T-cell (primary cell): ENCODE measurements at regions not wholly inside any gene's neighbourhood (a gene's known extent, or its start where the extent isn't known, plus 50 kb on each side); places are given as distances from the start of the nearest gene placed in this dataset.

Experiments
- ATAC-seq, 4 experiments: fragments of 200-7000 bp in 3 of 4; fragments of 150-1000 bp in 1 of 4; cut with Tn5 transposase; replicated peaks in 1 of 4; 1 replicate in 3 of 4; 2 replicates in 1 of 4; pipeline ENCODE4 v1.10.0; 2021; ENCODE audit warnings: moderate library complexity in 3 of 4, mild to moderate bottlenecking in 2 of 4, moderate number of reproducible peaks in 1 of 4
- CTCF ChIA-PET, 2 donors: fragments of 300-600 bp; sonication (Branson Sonifier 250); formaldehyde crosslinking; loops; one replicate each; lab custom pipeline; 2022; ENCODE audit warnings: antibody characterized with exemption in 2 of 2; lab: Charles Lee
- POLR2A ChIA-PET, 2 donors: fragments of 300-600 bp; sonication (Branson Sonifier 250); formaldehyde crosslinking; loops; one replicate each; lab custom pipeline; 2022; ENCODE audit warnings: antibody characterized with exemption in 2 of 2; lab: Charles Lee
- DNase-seq, 35 experiments: peaks; one replicate each; pipeline versions ENCODE4 v3.0.0 to v3.0.0-alpha.2; 2013 to 2023
- H3K27ac ChIP-seq: one replicate; pipeline ENCODE4 v1.5.1; 2013; ENCODE audit warnings: low read length
- H3K27me3 ChIP-seq, 2 experiments: replicated peaks in 1 of 2; 1 replicate in 1 of 2; 2 replicates in 1 of 2; pipeline versions ENCODE4 v1.6.1 to v1.7.0; 2013; ENCODE audit warnings: low read length in 1 of 2, mixed read lengths in 1 of 2; ENCODE audit not compliant: control insufficient read depth in 2 of 2, insufficient read depth in 2 of 2; ENCODE audit errors: extremely low read depth in 1 of 2
- H3K36me3 ChIP-seq, 2 donors: 1 replicate in 1 of 2; 2 replicates in 1 of 2; pipeline versions ENCODE4 v1.6.1 to v1.7.0; 2013; ENCODE audit warnings: low read length in 1 of 2; ENCODE audit not compliant: control insufficient read depth in 2 of 2, insufficient read depth in 1 of 2; ENCODE audit errors: extremely low read depth in 1 of 2
- H3K4me1 ChIP-seq, 2 experiments: 1 replicate in 1 of 2; 2 replicates in 1 of 2; pipeline versions ENCODE4 v1.6.1 to v1.7.0; 2013; ENCODE audit warnings: low read length in 2 of 2, mixed read lengths in 1 of 2; ENCODE audit not compliant: insufficient read depth in 2 of 2, control insufficient read depth in 1 of 2; ENCODE audit errors: extremely low read depth in 1 of 2
- H3K4me3 ChIP-seq, 2 donors: 1 replicate in 1 of 2; 2 replicates in 1 of 2; pipeline versions ENCODE4 v1.5.1 to v1.7.0; 2013; ENCODE audit warnings: mild to moderate bottlenecking in 2 of 2, low read length in 1 of 2, moderate library complexity in 1 of 2; ENCODE audit not compliant: control insufficient read depth in 1 of 2; ENCODE audit errors: extremely low read depth in 1 of 2
- H3K9me3 ChIP-seq: 2 replicates; pipeline ENCODE4 v1.7.0; 2013
- H3K27ac Mint-ChIP-seq, 2 donors: one replicate each; pipeline ENCODE4 v1.8.0; 2020 to 2021; ENCODE audit warnings: mild to moderate bottlenecking in 2 of 2, mixed read lengths in 2 of 2
- H3K27me3 Mint-ChIP-seq, 2 donors: one replicate each; pipeline ENCODE4 v1.8.0; 2021 to 2022; ENCODE audit warnings: mixed read lengths in 2 of 2
- H3K36me3 Mint-ChIP-seq: one replicate; pipeline ENCODE4 v1.8.0; 2021; ENCODE audit warnings: mixed read lengths
- H3K4me1 Mint-ChIP-seq, 3 donors: one replicate each; pipeline ENCODE4 v1.8.0; 2020 to 2022; ENCODE audit warnings: mixed read lengths in 3 of 3, mild to moderate bottlenecking in 1 of 3
- H3K4me3 Mint-ChIP-seq, 3 donors: one replicate each; pipeline ENCODE4 v1.8.0; 2020 to 2022; ENCODE audit warnings: mild to moderate bottlenecking in 3 of 3, mixed read lengths in 3 of 3, moderate library complexity in 3 of 3
- H3K9me3 Mint-ChIP-seq, 3 donors: one replicate each; pipeline ENCODE4 v1.8.0; 2020 to 2022; ENCODE audit warnings: mixed read lengths in 3 of 3
- WGBS: methylation state at CpG from one replicate; pipeline ENCODE4 v1.1.5; 2013; ENCODE audit warnings: missing lambda C conversion rate; ENCODE audit not compliant: insufficient coverage; 5-methylcytosine and 5-hydroxymethylcytosine counted together

DNA sequence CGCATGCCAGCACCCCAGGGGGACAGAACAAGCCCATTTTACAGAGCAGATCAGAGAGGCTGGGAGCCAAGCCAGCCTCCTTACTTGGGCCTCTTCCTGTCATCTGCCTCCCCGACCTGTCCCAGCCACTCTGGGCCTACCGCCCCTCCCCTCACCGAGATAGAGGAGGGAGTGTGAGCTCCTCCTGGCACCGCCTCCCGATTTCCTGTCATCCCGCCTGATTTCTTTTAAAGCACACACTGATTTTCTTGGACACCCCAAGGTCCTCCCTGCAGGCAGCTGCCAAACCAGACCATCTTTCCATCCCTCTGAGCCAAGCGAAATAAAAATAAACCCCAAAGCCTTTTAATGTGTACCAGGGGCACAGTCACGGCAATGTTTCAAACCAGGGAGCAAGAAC lies 108.4 kb downstream of the RFLNA start:
- peaks cover 0 to 4% (median 0%) of the 10 kb centered on the region in 3 donors for H3K4me1 Mint-ChIP-seq
- no peaks in the 10 kb centered on the region for H3K9me3 ChIP-seq
- H3K27ac ChIP-seq = no peak overlapping the region
- ChIA-PET CTCF (no interaction called here), POLR2A (no interaction called here)
- no peak overlapping the region for H3K4me3 Mint-ChIP-seq
- H3K27me3 ChIP-seq = no peaks in the 10 kb centered on the region
- no peaks in the 10 kb centered on the region for H3K27me3 Mint-ChIP-seq
- peaks cover 28% of the 10 kb centered on the region for H3K36me3 Mint-ChIP-seq
- H3K9me3 Mint-ChIP-seq = no peaks in the 10 kb centered on the region
- no peak for DNase-seq
- H3K4me1 ChIP-seq = peaks cover 0 to 3% of the 10 kb centered on the region in 2 experiments
- H3K27ac Mint-ChIP-seq = no peak overlapping the region
- ATAC-seq = no peak
- H3K4me3 ChIP-seq = no peak overlapping the region
- peaks cover 25 to 42% of the 10 kb centered on the region in 2 donors for H3K36me3 ChIP-seq
- WGBS = 88% methylated on average over 6 of the region's 9 CpGs

DNA sequence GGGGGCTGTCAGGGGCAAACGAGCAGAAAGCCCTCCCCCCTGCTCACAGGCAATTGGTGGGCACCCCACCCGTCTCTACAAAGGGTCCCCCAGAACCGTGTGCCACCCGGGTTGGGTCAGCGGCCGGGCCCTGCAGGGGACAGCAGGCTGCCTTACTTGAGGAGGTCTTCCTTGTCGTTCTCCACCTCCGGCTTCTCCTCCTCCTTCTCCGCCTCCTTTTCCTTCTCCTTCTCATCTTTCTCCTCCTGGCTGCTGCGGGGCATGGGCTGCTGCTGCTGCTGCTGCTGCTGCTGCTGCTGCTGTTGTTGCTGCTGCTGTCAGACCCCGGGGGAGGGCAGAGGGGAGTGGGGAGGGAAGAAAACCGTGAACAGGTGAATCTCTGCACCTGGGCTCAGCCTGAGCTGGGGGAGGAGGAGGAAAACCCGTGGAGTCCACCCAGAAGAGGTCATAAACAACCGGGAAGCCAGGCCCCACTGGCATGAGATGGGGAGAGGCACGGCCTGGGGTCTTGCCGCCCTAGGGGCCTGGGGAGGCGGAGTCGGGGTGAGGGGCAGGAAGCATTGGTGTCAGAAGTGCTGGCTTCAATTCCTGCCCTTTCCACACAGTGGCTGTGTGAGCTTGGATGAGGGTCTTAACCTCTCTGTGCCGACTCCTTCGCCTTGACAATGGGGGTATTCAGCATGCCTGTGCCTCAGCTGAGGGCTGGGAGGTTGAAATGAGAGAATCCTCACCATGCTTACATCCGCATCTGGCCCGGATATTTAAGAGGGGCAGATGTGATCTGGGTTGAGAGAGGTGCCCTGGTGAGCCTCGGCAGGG lies 107.6 kb downstream of the RFLNA start:
- ChIA-PET CTCF (no interaction called here), POLR2A (no interaction called here)
- Histone ChIP-seq H3K27ac (no peak overlapping the region), H3K9me3 (no peaks in the 10 kb centered on the region), H3K4me3 (no peak overlapping the region), H3K36me3 (peaks cover 29 to 49% of the 10 kb centered on the region in 2 donors), H3K27me3 (no peaks in the 10 kb centered on the region), H3K4me1 (peaks cover 0 to 3% of the 10 kb centered on the region in 2 experiments)
- DNase-seq = no peak
- Mint-ChIP-seq H3K4me1 (peaks cover 0 to 4% (median 0%) of the 10 kb centered on the region in 3 donors), H3K27me3 (no peaks in the 10 kb centered on the region), H3K27ac (no peak overlapping the region), H3K9me3 (no peaks in the 10 kb centered on the region), H3K4me3 (no peak overlapping the region), H3K36me3 (peaks cover 32% of the 10 kb centered on the region)
- WGBS = 93% methylated on average over 11 of the region's 23 CpGs
- ATAC-seq = no peak

DNA sequence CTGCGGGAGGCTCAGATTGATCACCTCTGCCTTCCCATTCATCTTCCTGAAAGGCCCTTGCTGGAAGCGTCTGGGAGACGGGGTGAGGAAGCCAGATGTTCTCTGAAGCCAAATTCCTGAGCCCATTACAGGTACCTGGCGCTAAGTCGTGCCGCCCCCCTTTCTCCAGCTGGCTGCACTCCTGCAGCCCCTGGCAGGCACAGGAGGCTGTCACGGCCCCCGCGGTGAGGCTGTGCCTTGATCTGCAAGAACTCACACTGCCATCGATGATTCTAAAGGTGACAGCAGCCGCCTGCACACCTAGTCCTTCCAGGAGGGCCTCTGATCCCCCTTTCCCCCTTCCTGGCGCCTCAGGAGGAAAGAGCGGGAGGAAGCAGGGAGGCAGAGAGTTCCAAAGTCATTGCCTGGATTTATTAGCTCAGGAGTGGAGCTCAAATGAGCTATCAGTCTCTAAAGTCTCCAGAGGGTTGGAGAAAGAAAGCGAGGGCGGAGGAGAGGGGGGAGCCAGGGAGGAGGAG lies 106.9 kb downstream of the RFLNA start:
- H3K36me3 ChIP-seq = peaks cover 32 to 55% of the 10 kb centered on the region in 2 donors

DNA sequence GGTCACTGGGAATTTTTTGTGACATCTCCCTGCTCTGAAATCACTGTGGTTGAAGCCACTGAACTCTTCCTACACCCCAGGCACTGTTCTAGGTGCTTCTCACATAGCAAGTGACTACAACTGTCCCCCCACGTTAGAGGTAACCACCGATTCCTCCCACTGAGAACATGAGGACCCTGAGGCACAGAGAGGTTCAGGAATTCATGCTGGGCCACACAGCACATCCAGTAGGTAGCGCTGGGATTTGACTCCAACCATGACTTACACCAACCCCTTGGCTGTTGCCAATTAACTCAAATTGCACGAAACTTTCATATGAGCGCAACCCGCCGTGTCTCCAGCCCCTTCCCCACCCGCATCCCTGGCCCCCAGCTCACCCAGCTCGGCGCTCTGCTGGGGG lies 105.2 kb downstream of the RFLNA start:
- WGBS = 97% methylated on average over 10 of the region's 10 CpGs
- peaks cover 0 to 3% of the 10 kb centered on the region in 2 experiments for H3K4me1 ChIP-seq
- H3K4me1 Mint-ChIP-seq = peaks cover 0 to 4% (median 0%) of the 10 kb centered on the region in 3 donors
- ChIA-PET POLR2A (no interaction called here), CTCF (no interaction called here)
- no peak overlapping the region for H3K27ac ChIP-seq
- no peak overlapping the region for H3K4me3 Mint-ChIP-seq
- H3K27me3 ChIP-seq = no peaks in the 10 kb centered on the region
- H3K36me3 Mint-ChIP-seq = peaks cover 33% of the 10 kb centered on the region
- H3K36me3 ChIP-seq = peaks cover 35 to 62% of the 10 kb centered on the region in 2 donors
- no peaks in the 10 kb centered on the region for H3K27me3 Mint-ChIP-seq
- H3K4me3 ChIP-seq = no peak overlapping the region
- ATAC-seq (no peak), DNase-seq (no peak)
- no peak overlapping the region for H3K27ac Mint-ChIP-seq
- H3K9me3 ChIP-seq = no peaks in the 10 kb centered on the region
- H3K9me3 Mint-ChIP-seq = no peaks in the 10 kb centered on the region

More for the DNA sequence above, 106.9 kb downstream of the RFLNA start:
- H3K4me3 Mint-ChIP-seq = no peak overlapping the region
- H3K9me3 Mint-ChIP-seq = no peaks in the 10 kb centered on the region
- CTCF ChIA-PET = no interaction called here
- peaks cover 0 to 4% (median 0%) of the 10 kb centered on the region in 3 donors for H3K4me1 Mint-ChIP-seq
- H3K4me1 ChIP-seq = peaks cover 0 to 3% of the 10 kb centered on the region in 2 experiments
- H3K36me3 Mint-ChIP-seq = peaks cover 26% of the 10 kb centered on the region
- H3K9me3 ChIP-seq = no peaks in the 10 kb centered on the region
- H3K27ac ChIP-seq = no peak overlapping the region
- no peak for DNase-seq
- ATAC-seq = no peak
- no peak overlapping the region for H3K27ac Mint-ChIP-seq
- no peaks in the 10 kb centered on the region for H3K27me3 ChIP-seq
- no peaks in the 10 kb centered on the region for H3K27me3 Mint-ChIP-seq
- 95% methylated on average over 12 of the region's 15 CpGs for WGBS
- no peak overlapping the region for H3K4me3 ChIP-seq
- POLR2A ChIA-PET = no interaction called here

DNA sequence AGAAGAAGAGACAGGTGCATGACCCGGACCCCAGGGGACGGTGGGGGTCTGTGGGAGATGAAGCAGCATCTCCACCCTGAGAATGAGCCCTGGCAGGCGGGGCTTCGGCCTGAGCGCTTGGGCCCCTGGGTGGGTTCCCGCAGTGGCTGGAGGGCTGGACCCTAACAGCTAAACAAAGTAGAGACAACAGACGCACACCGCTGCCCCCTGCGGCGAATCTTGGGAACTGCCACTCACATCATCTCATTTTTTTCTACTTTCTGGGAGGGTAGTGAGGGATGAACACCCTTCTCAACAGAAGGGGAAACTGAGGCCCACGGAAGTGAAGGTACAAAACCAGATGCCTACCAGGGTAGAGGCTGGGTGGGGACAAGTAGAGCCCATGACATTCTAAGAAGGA lies 104.7 kb downstream of the RFLNA start:
- ATAC-seq (no peak), DNase-seq (peak in 9 of 35 experiments; percentile 18 to 50 (median 24))
- H3K4me1 Mint-ChIP-seq = peaks cover 0 to 4% (median 0%) of the 10 kb centered on the region in 3 donors
- no peaks in the 10 kb centered on the region for H3K27me3 ChIP-seq
- H3K36me3 ChIP-seq = peaks cover 35 to 65% of the 10 kb centered on the region in 2 donors
- no peak overlapping the region for H3K27ac Mint-ChIP-seq
- H3K4me1 ChIP-seq = peaks cover 0 to 3% of the 10 kb centered on the region in 2 experiments
- 94% methylated on average over 5 of the region's 11 CpGs for WGBS
- H3K4me3 Mint-ChIP-seq = no peak overlapping the region
- peaks cover 35% of the 10 kb centered on the region for H3K36me3 Mint-ChIP-seq
- H3K9me3 ChIP-seq = no peaks in the 10 kb centered on the region
- CTCF ChIA-PET = interaction anchor here in 1 of 2 donors (0.5 to 1.7 kb wide), 3 partner anchors 10 to 140 kb away, joined by 3 to 4 read pairs (median 4); no protein-coding TSS in a partner anchor
- H3K9me3 Mint-ChIP-seq = no peaks in the 10 kb centered on the region
- no peak overlapping the region for H3K4me3 ChIP-seq
- POLR2A ChIA-PET = no interaction called here
- no peak overlapping the region for H3K27ac ChIP-seq
- H3K27me3 Mint-ChIP-seq = no peaks in the 10 kb centered on the region

DNA sequence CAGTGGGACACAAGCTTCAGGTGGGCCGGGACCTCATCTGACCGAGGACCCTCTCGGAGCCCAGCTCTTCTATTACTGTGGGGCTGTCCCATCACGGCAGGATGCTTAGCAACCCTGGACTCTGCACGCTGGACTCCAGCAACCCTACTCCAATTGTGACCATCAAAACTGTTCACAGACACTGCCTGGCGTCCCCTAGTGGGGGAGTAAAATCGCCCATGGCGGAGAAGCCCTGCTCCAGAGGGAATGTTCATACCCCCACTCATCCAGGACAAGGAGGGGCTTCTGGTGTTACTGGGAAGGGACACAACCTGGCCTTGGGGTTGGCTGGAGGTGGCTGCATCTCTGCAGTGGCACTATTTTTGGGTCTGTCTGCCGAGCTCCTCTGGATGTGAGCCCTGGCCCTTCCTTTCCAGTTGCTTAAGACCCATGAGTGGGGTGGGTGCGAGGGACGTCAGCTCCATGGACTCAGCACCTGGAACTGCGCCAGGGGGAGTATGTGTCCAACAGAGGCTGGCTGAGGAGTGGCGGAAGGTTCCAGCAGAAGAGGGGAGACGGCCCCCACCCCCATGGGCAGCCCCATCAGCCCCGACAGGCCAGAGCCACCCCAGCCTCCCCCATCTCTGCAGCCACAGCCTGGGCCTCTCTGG lies 103.8 kb downstream of the RFLNA start:
- ChIA-PET CTCF (interaction anchor here in 1 of 2 donors (0.6 to 1.7 kb wide), 2 partner anchors 9 to 141 kb away, joined by 4 read pairs; no protein-coding TSS in a partner anchor), POLR2A (no interaction called here)
- no peaks in the 10 kb centered on the region for H3K27me3 ChIP-seq
- ATAC-seq = no peak
- DNase-seq = no peak
- no peaks in the 10 kb centered on the region for H3K9me3 Mint-ChIP-seq
- H3K4me3 ChIP-seq = no peak overlapping the region
- H3K36me3 ChIP-seq = peaks cover 43 to 69% of the 10 kb centered on the region in 2 donors
- 99% methylated on average over 4 of the region's 15 CpGs for WGBS
- no peak overlapping the region for H3K4me3 Mint-ChIP-seq
- no peaks in the 10 kb centered on the region for H3K27me3 Mint-ChIP-seq
- peaks cover 45% of the 10 kb centered on the region for H3K36me3 Mint-ChIP-seq
- H3K9me3 ChIP-seq = no peaks in the 10 kb centered on the region
- H3K4me1 ChIP-seq = peaks cover 0 to 3% of the 10 kb centered on the region in 2 experiments
- H3K27ac Mint-ChIP-seq = no peak overlapping the region
- H3K27ac ChIP-seq = no peak overlapping the region
- peaks cover 0 to 10% (median 2%) of the 10 kb centered on the region in 3 donors for H3K4me1 Mint-ChIP-seq
